T-helper 2 cell treated with Interferon-gamma antibody and Interleukin-4, amounts not matched to agents 100 ng/mL and 5 ng/mL, for 36 hours (primary cell): ENCODE measurements at regions not wholly inside any gene's neighbourhood (a gene's known extent, or its start where the extent isn't known, plus 50 kb on each side); places are given as distances from the start of the nearest gene placed in this dataset.

Source experiments
- intact Hi-C: fragments of 100-400 bp; cut with micrococcal nuclease; formaldehyde crosslinking; loops from one replicate; pipeline ENCODE4 v1.15.1; 2023

GRCh38 chr11:25953006-25953405 lies 378.9 kb upstream of the ANO3 start:
- intact Hi-C loops: no loop called here

- intact Hi-C loops: no loop called here
Observed at GRCh38 chr11:25958045-25958444, 373.9 kb upstream of the ANO3 start.

- intact Hi-C loops: no loop called here
Observed at GRCh38 chr11:25961539-25961938, 370.4 kb upstream of the ANO3 start.

GRCh38 chr11:25970726-25971508 lies 361.0 kb upstream of the ANO3 start:
- intact Hi-C loops: no loop called here

GRCh38 chr11:25980091-25980490 lies 351.8 kb upstream of the ANO3 start:
- intact Hi-C loops: loop anchor here (10.0 kb wide), 1 partner anchor 665 kb away; no protein-coding TSS in a partner anchor

GRCh38 chr11:25981998-25982397 lies 349.9 kb upstream of the ANO3 start:
- intact Hi-C loops: loop anchor here (2.0 to 10.0 kb wide), 2 partner anchors 295 to 663 kb away; no protein-coding TSS in a partner anchor

- intact Hi-C loops: loop anchor here (2.0 to 10.0 kb wide), 2 partner anchors 294 to 662 kb away; no protein-coding TSS in a partner anchor
Observed at GRCh38 chr11:25983280-25983679, 348.6 kb upstream of the ANO3 start.

- intact Hi-C loops: loop anchor here (10.0 kb wide), 1 partner anchor 657 kb away; no protein-coding TSS in a partner anchor
Observed at GRCh38 chr11:25988178-25988577, 343.8 kb upstream of the ANO3 start.

- intact Hi-C loops: no loop called here
Observed at GRCh38 chr11:25990406-25990805, 341.5 kb upstream of the ANO3 start.

GRCh38 chr11:25991476-25991875 lies 340.5 kb upstream of the ANO3 start:
- intact Hi-C loops: no loop called here

GRCh38 chr11:25992294-25992693 lies 339.6 kb upstream of the ANO3 start:
- intact Hi-C loops: no loop called here

- intact Hi-C loops: no loop called here
Observed at GRCh38 chr11:25993016-25993415, 338.9 kb upstream of the ANO3 start.

GRCh38 chr11:26011474-26011873 lies 320.5 kb upstream of the ANO3 start:
- intact Hi-C loops: no loop called here

- intact Hi-C loops: no loop called here
Observed at GRCh38 chr11:26014456-26015115, 317.3 kb upstream of the ANO3 start.

GRCh38 chr11:26017322-26017860 lies 314.5 kb upstream of the ANO3 start:
- intact Hi-C loops: no loop called here

GRCh38 chr11:26017903-26018302 lies 314.0 kb upstream of the ANO3 start:
- intact Hi-C loops: no loop called here

- intact Hi-C loops: no loop called here
Observed at GRCh38 chr11:26018336-26018735, 313.6 kb upstream of the ANO3 start.

GRCh38 chr11:26019386-26019785 lies 312.5 kb upstream of the ANO3 start:
- intact Hi-C loops: no loop called here

GRCh38 chr11:26021017-26021416 lies 310.9 kb upstream of the ANO3 start:
- intact Hi-C loops: no loop called here

- intact Hi-C loops: no loop called here
Observed at GRCh38 chr11:26023057-26023456, 308.9 kb upstream of the ANO3 start.

GRCh38 chr11:26025676-26026075 lies 306.3 kb upstream of the ANO3 start:
- intact Hi-C loops: no loop called here

- intact Hi-C loops: no loop called here
Observed at GRCh38 chr11:26026078-26026477, 305.9 kb upstream of the ANO3 start.
